PC-9 (cell line): ENCODE measurements at regions not wholly inside any gene's neighbourhood (a gene's known extent, or its start where the extent isn't known, plus 50 kb on each side); places are given as distances from the start of the nearest gene placed in this dataset.

Experiments used
- CTCF ChIP-seq: fragments of 200-600 bp; sonication (generic); conservative IDR thresholded peaks from 2 replicates; pipeline ENCODE4 v1.6.1; 2017; ENCODE audit warnings: mixed run types, antibody characterized with exemption, mild to moderate bottlenecking, moderate library complexity
- EZH2 ChIP-seq: fragments of 200-600 bp; sonication (generic); IDR thresholded peaks from 2 replicates; pipeline ENCODE4 v1.8.0; 2017; ENCODE audit warnings: antibody characterized with exemption, low read depth

DNA sequence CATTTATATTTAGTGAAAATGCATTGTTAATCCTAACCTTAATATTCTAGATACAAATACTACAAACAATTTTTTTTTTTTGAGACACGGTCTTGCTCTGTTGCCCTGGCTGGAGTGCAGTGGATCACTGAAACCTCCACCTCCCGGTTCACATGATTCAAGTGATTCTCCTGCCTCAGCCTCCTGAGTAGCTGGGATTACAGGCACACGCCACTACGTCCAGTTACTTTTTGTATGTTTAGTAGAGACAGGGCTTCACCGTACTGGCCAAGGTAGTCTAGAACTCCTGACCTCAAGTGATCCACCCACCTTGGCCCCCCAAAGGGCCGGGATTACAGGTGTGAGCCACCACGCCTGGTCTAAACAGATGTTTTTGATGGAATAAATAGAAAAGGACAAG, 361.5 kb upstream of the NECTIN3 start:
- no peak for TF ChIP-seq CTCF
- TF ChIP-seq EZH2 = no peak
